WTC11 (cell line): ENCODE measurements at regions not wholly inside any gene's neighbourhood (a gene's known extent, or its start where the extent isn't known, plus 50 kb on each side); places are given as distances from the start of the nearest gene placed in this dataset.

Experiments
- ATAC-seq: fragments of 200-7000 bp; cut with Tn5 transposase; 2 replicates; pipeline ENCODE4 v1.10.0; 2021; ENCODE audit warnings: mild to moderate bottlenecking, moderate library complexity
- CTCF ChIA-PET: fragments of 300-600 bp; sonication (Branson Sonifier 250); formaldehyde crosslinking; loops from one replicate; lab custom pipeline; 2021; ENCODE audit warnings: antibody characterized with exemption; lab: Charles Lee
- POLR2A ChIA-PET: fragments of 350-600 bp; sonication (Branson Sonifier 250); formaldehyde crosslinking; loops from one replicate; lab custom pipeline; 2021; ENCODE audit warnings: antibody characterized with exemption; lab: Charles Lee
- DNase-seq: peaks from one replicate; pipeline ENCODE4 v3.0.0; 2021; ENCODE audit warnings: low spot score
- H3K27ac Mint-ChIP-seq: 2 replicates; pipeline ENCODE4 v1.8.0; 2021; ENCODE audit warnings: mixed read lengths
- H3K27me3 Mint-ChIP-seq: 2 replicates; pipeline ENCODE4 v1.8.0; 2021; ENCODE audit warnings: low read depth, mild to moderate bottlenecking, moderate library complexity, mixed read lengths
- H3K36me3 Mint-ChIP-seq: 2 replicates; pipeline ENCODE4 v1.8.0; 2021; ENCODE audit warnings: mixed read lengths
- H3K4me1 Mint-ChIP-seq: 2 replicates; pipeline ENCODE4 v1.8.0; 2022; ENCODE audit warnings: mixed read lengths
- H3K4me3 Mint-ChIP-seq: 2 replicates; pipeline ENCODE4 v1.8.0; 2021; ENCODE audit warnings: mild to moderate bottlenecking, moderate library complexity, mixed read lengths
- H3K9me3 Mint-ChIP-seq: 2 replicates; pipeline ENCODE4 v1.8.0; 2021; ENCODE audit warnings: mixed read lengths
- ELF4 ChIP-seq: sonication (generic); formaldehyde crosslinking; IDR thresholded peaks from 2 replicates; pipeline ENCODE4 v1.8.1; 2022; ENCODE audit warnings: low read depth, mild to moderate bottlenecking, moderate library complexity, missing genetic modification reagents
- GABPB1 ChIP-seq: sonication (generic); formaldehyde crosslinking; IDR thresholded peaks from 2 replicates; pipeline ENCODE4 v1.8.1; 2023; ENCODE audit warnings: mild to moderate bottlenecking, missing genetic modification reagents
- NFATC4 ChIP-seq: fragments of 250-450 bp; sonication (Bioruptor Pico); IDR thresholded peaks from 2 replicates; pipeline ENCODE4 v1.9.0; 2021; ENCODE audit warnings: mild to moderate bottlenecking
- RORB ChIP-seq: fragments of 250-450 bp; sonication (Bioruptor Pico); IDR thresholded peaks from 2 replicates; pipeline ENCODE4 v1.9.0; 2021; ENCODE audit warnings: mild to moderate bottlenecking
- TF ChIP-seq, protein P1 (sequence below): fragments of 250-450 bp; sonication (Bioruptor Pico); IDR thresholded peaks from 2 replicates; pipeline ENCODE4 v2.1.2; 2022; ENCODE audit warnings: mild to moderate bottlenecking, moderate library complexity
- TF ChIP-seq, protein P2 (sequence below): fragments of 200-600 bp; IDR thresholded peaks from 2 replicates; pipeline ENCODE4 v1.8.0; 2022; ENCODE audit warnings: antibody characterized with exemption
- TF ChIP-seq, protein P3 (sequence below): fragments of 250-450 bp; sonication (Bioruptor Pico); IDR thresholded peaks from 2 replicates; pipeline ENCODE4 v1.9.0; 2021; ENCODE audit warnings: mild to moderate bottlenecking, borderline replicate concordance
- TF ChIP-seq, protein P4 (sequence below): fragments of 250-450 bp; sonication (Bioruptor Pico); IDR thresholded peaks from 2 replicates; pipeline ENCODE4 v1.9.0; 2021; ENCODE audit warnings: mild to moderate bottlenecking
- TF ChIP-seq, protein P5 (sequence below): fragments of 250-450 bp; sonication (Bioruptor Pico); conservative IDR thresholded peaks from 2 replicates; pipeline ENCODE4 v1.9.0; 2021; ENCODE audit warnings: mild to moderate bottlenecking
- TF ChIP-seq, protein P6 (sequence below): sonication (generic); formaldehyde crosslinking; conservative IDR thresholded peaks from 2 replicates; pipeline ENCODE4 v1.8.1; 2022; ENCODE audit warnings: mild to moderate bottlenecking, missing genetic modification reagents
- TF ChIP-seq, protein P7 (sequence below): sonication (generic); formaldehyde crosslinking; conservative IDR thresholded peaks from 2 replicates; pipeline ENCODE4 v1.8.1; 2023; ENCODE audit warnings: mild to moderate bottlenecking, low read depth, missing genetic modification reagents, moderate library complexity

DNA sequence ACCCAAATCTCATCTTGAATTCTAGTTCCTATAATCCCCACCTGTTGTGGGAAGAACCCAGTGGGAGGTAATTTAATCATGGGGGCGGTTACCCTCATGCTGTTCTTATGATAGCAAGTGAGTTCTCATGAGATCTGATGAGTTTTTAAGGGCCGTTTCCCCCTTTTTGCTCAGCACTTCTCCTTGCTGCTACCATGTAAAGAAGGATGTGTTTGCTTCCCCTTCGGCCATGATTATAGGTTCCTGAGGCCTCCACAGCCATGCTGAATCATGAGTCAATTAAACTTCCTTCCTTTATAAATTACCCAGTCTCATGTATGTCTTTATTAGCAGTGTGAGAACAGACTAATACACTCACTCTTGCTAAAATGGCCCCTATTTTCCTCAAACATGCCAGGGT lies 374.7 kb downstream of the TUSC7 start (continued):
- TF ChIP-seq, protein P1, sequence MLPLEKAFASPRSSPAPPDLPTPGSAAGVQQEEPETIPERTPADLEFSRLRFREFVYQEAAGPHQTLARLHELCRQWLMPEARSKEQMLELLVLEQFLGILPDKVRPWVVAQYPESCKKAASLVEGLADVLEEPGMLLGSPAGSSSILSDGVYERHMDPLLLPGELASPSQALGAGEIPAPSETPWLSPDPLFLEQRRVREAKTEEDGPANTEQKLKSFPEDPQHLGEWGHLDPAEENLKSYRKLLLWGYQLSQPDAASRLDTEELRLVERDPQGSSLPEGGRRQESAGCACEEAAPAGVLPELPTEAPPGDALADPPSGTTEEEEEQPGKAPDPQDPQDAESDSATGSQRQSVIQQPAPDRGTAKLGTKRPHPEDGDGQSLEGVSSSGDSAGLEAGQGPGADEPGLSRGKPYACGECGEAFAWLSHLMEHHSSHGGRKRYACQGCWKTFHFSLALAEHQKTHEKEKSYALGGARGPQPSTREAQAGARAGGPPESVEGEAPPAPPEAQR (CRISPR knock-in tag): no peak
- no peak for TF ChIP-seq ELF4
- TF ChIP-seq, protein P2, sequence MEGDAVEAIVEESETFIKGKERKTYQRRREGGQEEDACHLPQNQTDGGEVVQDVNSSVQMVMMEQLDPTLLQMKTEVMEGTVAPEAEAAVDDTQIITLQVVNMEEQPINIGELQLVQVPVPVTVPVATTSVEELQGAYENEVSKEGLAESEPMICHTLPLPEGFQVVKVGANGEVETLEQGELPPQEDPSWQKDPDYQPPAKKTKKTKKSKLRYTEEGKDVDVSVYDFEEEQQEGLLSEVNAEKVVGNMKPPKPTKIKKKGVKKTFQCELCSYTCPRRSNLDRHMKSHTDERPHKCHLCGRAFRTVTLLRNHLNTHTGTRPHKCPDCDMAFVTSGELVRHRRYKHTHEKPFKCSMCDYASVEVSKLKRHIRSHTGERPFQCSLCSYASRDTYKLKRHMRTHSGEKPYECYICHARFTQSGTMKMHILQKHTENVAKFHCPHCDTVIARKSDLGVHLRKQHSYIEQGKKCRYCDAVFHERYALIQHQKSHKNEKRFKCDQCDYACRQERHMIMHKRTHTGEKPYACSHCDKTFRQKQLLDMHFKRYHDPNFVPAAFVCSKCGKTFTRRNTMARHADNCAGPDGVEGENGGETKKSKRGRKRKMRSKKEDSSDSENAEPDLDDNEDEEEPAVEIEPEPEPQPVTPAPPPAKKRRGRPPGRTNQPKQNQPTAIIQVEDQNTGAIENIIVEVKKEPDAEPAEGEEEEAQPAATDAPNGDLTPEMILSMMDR: no peak
- TF ChIP-seq GABPB1 (CRISPR knock-in tag): no peak
- TF ChIP-seq, protein P3, sequence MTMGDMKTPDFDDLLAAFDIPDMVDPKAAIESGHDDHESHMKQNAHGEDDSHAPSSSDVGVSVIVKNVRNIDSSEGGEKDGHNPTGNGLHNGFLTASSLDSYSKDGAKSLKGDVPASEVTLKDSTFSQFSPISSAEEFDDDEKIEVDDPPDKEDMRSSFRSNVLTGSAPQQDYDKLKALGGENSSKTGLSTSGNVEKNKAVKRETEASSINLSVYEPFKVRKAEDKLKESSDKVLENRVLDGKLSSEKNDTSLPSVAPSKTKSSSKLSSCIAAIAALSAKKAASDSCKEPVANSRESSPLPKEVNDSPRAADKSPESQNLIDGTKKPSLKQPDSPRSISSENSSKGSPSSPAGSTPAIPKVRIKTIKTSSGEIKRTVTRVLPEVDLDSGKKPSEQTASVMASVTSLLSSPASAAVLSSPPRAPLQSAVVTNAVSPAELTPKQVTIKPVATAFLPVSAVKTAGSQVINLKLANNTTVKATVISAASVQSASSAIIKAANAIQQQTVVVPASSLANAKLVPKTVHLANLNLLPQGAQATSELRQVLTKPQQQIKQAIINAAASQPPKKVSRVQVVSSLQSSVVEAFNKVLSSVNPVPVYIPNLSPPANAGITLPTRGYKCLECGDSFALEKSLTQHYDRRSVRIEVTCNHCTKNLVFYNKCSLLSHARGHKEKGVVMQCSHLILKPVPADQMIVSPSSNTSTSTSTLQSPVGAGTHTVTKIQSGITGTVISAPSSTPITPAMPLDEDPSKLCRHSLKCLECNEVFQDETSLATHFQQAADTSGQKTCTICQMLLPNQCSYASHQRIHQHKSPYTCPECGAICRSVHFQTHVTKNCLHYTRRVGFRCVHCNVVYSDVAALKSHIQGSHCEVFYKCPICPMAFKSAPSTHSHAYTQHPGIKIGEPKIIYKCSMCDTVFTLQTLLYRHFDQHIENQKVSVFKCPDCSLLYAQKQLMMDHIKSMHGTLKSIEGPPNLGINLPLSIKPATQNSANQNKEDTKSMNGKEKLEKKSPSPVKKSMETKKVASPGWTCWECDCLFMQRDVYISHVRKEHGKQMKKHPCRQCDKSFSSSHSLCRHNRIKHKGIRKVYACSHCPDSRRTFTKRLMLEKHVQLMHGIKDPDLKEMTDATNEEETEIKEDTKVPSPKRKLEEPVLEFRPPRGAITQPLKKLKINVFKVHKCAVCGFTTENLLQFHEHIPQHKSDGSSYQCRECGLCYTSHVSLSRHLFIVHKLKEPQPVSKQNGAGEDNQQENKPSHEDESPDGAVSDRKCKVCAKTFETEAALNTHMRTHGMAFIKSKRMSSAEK (CRISPR knock-in tag): no peak
- TF ChIP-seq RORB (CRISPR knock-in tag): no peak
- no peak for TF ChIP-seq NFATC4 (CRISPR knock-in tag)
- TF ChIP-seq, protein P4, sequence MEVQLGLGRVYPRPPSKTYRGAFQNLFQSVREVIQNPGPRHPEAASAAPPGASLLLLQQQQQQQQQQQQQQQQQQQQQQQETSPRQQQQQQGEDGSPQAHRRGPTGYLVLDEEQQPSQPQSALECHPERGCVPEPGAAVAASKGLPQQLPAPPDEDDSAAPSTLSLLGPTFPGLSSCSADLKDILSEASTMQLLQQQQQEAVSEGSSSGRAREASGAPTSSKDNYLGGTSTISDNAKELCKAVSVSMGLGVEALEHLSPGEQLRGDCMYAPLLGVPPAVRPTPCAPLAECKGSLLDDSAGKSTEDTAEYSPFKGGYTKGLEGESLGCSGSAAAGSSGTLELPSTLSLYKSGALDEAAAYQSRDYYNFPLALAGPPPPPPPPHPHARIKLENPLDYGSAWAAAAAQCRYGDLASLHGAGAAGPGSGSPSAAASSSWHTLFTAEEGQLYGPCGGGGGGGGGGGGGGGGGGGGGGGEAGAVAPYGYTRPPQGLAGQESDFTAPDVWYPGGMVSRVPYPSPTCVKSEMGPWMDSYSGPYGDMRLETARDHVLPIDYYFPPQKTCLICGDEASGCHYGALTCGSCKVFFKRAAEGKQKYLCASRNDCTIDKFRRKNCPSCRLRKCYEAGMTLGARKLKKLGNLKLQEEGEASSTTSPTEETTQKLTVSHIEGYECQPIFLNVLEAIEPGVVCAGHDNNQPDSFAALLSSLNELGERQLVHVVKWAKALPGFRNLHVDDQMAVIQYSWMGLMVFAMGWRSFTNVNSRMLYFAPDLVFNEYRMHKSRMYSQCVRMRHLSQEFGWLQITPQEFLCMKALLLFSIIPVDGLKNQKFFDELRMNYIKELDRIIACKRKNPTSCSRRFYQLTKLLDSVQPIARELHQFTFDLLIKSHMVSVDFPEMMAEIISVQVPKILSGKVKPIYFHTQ (CRISPR knock-in tag): no peak
- TF ChIP-seq, protein P5, sequence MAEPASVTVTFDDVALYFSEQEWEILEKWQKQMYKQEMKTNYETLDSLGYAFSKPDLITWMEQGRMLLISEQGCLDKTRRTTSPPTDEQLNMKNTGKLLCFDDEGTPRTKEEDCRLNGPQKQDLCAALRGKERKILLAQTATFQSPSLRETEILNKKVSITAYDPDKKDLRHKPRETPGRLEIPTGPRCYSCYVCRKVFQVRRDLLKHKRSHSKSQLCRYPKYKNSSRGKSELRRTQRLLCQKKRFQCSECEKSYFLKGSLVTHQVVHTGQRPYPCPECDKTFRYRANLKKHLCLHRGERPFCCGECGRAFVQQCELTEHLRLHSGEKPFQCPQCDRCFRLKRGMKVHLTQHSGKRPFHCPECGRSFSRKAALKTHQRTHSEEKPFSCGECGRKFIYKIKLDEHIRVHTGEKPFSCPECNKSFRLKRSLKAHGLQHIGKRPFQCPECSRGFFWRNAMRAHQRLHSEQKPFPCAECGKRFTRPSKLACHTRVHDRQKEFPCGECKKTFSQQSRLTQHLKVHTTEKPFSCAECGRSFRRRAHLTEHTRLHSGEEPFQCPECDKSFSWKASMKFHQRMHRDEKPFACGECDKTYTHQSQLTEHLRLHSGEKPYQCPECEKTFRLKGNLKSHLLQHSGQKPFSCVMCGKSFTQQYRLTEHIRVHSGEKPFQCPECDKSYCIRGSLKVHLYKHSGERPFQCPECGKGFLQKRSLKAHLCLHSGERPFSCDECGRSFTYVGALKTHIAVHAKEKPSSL (CRISPR knock-in tag): no peak
- TF ChIP-seq, all 79 proteins: peak for 0

DNA sequence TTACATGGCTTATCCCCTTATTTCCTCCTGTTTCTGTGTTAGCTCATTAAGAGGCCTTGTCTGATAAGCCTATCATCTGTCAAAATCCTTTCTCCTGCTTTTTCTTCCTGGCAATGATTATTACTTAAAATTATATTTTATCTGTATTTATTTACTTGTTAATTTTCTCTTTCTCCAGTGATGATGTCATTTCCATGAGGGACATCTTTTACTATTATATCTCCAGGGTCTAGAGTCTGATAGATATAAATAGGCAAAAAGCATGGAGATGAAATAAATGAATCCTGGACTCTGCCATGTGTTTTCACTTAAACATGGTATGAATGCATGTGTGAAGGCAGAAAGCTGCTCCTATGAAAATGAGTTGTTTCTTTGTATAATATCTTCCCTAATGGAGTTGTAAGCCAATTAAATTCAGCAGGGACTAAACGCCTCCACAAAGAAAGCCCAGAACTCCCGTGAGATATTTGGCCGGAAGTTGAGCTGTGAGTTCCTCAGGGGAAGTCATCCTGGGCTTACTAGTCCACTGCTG lies 375.2 kb downstream of the TUSC7 start:
- H3K4me1 Mint-ChIP-seq: peaks cover 26% of the 10 kb centered on the region
- no peaks in the 10 kb centered on the region for H3K27me3 Mint-ChIP-seq
- ATAC-seq: no peak
- TF ChIP-seq, protein P6, sequence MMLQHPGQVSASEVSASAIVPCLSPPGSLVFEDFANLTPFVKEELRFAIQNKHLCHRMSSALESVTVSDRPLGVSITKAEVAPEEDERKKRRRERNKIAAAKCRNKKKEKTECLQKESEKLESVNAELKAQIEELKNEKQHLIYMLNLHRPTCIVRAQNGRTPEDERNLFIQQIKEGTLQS (CRISPR knock-in tag): no peak
- TF ChIP-seq, protein P7, sequence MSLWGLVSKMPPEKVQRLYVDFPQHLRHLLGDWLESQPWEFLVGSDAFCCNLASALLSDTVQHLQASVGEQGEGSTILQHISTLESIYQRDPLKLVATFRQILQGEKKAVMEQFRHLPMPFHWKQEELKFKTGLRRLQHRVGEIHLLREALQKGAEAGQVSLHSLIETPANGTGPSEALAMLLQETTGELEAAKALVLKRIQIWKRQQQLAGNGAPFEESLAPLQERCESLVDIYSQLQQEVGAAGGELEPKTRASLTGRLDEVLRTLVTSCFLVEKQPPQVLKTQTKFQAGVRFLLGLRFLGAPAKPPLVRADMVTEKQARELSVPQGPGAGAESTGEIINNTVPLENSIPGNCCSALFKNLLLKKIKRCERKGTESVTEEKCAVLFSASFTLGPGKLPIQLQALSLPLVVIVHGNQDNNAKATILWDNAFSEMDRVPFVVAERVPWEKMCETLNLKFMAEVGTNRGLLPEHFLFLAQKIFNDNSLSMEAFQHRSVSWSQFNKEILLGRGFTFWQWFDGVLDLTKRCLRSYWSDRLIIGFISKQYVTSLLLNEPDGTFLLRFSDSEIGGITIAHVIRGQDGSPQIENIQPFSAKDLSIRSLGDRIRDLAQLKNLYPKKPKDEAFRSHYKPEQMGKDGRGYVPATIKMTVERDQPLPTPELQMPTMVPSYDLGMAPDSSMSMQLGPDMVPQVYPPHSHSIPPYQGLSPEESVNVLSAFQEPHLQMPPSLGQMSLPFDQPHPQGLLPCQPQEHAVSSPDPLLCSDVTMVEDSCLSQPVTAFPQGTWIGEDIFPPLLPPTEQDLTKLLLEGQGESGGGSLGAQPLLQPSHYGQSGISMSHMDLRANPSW (CRISPR knock-in tag): no peak
- TF ChIP-seq GABPB1 (CRISPR knock-in tag): no peak
- TF ChIP-seq, protein P4 (CRISPR knock-in tag): no peak
- ChIA-PET POLR2A (no interaction called here), CTCF (no interaction called here)
- H3K27ac Mint-ChIP-seq: no peak overlapping the region
- no peak for DNase-seq
- no peak overlapping the region for H3K4me3 Mint-ChIP-seq
- peaks cover 7% of the 10 kb centered on the region; the same call in 1 of the 2 replicates for H3K36me3 Mint-ChIP-seq
- H3K9me3 Mint-ChIP-seq: peaks cover 21% of the 10 kb centered on the region
